ENCODE measurements at regions not wholly inside any gene's neighbourhood (a gene's known extent, or its start where the extent isn't known, plus 50 kb on each side); places are given as distances from the start of the nearest gene placed in this dataset.

GRCh38 chr20:34163307-34163706, 51.3 kb upstream of the EIF2S2 start:
- no peak for TF ChIP-seq JUND (IDR thresholded peaks at IDR 0.05; ENCODE audit: low read depth)
- no peak for DNase-seq (ENCODE audit: low read depth in 1 of 2, low spot score in 1 of 2)
- in situ Hi-C loops (cut with HindIII; ENCODE audit: low pct_unique_long_range_greater_than_20kb, low sequenced_read_pairs): no loop called here

DNA sequence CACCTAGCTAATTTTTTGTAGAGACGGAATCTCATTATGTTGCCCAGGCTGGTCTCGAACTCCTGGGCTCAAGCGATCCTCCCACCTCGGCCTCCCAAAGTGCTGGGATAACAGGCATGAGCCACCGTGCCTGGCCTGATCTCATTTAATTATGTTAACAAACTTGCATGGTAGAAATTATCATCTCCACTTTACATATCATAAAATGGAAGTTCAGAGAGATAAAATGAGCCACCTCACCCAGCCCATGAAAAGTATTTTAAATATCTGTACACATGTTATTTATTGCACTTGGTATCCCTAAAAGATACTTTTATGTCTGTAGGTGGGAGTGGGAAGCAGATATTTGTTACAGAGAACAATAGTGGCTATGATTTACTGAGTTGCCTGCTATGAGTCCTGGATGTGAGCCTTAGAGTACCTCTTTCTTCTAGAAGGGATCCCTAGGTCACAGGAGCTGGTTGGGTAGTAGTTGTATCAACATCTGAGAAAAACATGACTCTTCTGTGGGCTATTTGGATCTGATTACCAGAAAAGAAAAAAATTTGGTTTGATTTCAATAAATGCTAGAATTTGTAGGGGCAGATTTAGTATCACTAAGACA, 52.4 kb upstream of the EIF2S2 start:
- TF ChIP-seq JUND (IDR thresholded peaks at IDR 0.05; ENCODE audit: low read depth): no peak
- DNase-seq (ENCODE audit: low read depth in 1 of 2, low spot score in 1 of 2): no peak
- in situ Hi-C loops (cut with HindIII; ENCODE audit: low pct_unique_long_range_greater_than_20kb, low sequenced_read_pairs): no loop called here

DNA sequence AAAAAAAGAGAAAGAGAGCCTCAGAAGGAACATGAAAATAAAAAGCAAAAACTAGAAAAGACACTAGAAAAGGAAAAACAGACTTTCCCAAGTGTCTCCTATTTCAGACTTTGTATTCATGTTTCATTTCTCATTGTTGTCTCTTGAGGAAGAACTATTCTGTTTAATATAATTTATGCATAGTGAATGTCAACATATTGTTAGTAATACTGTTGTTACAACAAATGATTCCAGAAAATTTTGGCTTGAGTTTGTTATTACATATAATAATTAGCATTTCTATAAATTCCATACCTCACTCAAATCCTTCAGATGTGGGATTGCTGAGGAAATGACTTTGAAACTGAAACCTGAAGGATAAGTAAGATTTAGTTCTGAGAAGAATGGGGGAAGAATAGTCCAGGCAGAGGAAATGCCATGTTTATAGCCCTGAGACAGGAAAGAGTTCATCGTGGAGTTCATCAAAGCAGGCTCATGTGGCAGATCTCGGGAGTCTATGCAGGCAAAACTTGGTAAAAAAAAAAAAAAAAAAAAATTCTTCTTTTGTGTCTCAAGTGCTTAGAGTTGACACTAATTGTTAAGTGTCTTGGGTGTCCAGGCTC, 53.1 kb upstream of the EIF2S2 start:
- in situ Hi-C loops (cut with HindIII; ENCODE audit: low pct_unique_long_range_greater_than_20kb, low sequenced_read_pairs): no loop called here
- TF ChIP-seq JUND (IDR thresholded peaks at IDR 0.05; ENCODE audit: low read depth): no peak
- DNase-seq (ENCODE audit: low read depth in 1 of 2, low spot score in 1 of 2): no peak

DNA sequence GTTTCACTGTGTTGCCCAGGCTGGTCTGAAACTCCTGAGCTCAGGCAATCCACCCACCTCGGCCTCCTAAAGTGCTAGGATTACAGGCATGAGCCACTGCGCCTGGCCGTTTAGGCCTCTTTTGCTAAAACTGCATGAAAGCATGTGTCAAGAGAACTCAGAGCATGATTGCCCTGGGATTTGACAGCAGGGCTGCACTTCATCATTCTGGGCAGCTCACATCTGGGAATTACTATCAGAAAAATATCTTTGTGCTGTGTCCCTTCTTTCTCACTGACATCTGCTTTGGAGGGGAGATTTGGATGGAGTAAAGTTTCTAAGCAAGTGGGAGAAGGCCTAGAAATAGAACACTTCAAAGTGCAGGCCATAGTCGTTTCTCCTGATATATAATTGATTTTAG, 59.6 kb upstream of the EIF2S2 start:
- TF ChIP-seq JUND (IDR thresholded peaks at IDR 0.05; ENCODE audit: low read depth): no peak
- in situ Hi-C loops (cut with HindIII; ENCODE audit: low pct_unique_long_range_greater_than_20kb, low sequenced_read_pairs): no loop called here
- no peak for DNase-seq (ENCODE audit: low read depth in 1 of 2, low spot score in 1 of 2)

GRCh38 chr20:34172926-34173325, 60.9 kb upstream of the EIF2S2 start:
- in situ Hi-C loops (cut with HindIII; ENCODE audit: low pct_unique_long_range_greater_than_20kb, low sequenced_read_pairs): no loop called here
- DNase-seq (ENCODE audit: low read depth in 1 of 2, low spot score in 1 of 2): no peak
- no peak for TF ChIP-seq JUND (IDR thresholded peaks at IDR 0.05; ENCODE audit: low read depth)

DNA sequence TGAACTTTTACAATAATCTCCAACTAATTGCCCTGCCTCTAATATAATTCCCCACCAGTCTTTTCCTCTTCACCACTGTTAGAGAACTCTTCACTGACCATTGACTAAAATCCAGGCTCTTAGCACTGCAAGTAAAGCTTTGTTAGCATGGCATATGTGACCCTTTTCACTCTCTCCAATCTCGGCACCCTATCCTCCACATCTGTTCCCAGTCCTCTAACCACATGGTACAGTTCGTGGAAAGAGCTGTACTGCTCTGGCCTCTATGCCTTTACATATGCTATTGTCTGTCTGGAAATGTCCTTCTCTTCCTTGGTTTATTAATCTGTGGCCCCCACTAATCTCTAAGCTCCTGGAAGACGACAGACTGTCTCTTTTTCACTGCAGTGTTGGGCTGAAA, 63.0 kb upstream of the EIF2S2 start:
- DNase-seq (ENCODE audit: low read depth in 1 of 2, low spot score in 1 of 2): no peak
- no peak for TF ChIP-seq JUND (IDR thresholded peaks at IDR 0.05; ENCODE audit: low read depth)
- in situ Hi-C loops (cut with HindIII; ENCODE audit: low pct_unique_long_range_greater_than_20kb, low sequenced_read_pairs): no loop called here

- DNase-seq (ENCODE audit: low read depth in 1 of 2, low spot score in 1 of 2): no peak
- in situ Hi-C loops (cut with HindIII; ENCODE audit: low pct_unique_long_range_greater_than_20kb, low sequenced_read_pairs): no loop called here
- TF ChIP-seq JUND (IDR thresholded peaks at IDR 0.05; ENCODE audit: low read depth): no peak
These were observed 63.8 kb upstream of the EIF2S2 start for GRCh38 chr20:34175879-34176278.

DNA sequence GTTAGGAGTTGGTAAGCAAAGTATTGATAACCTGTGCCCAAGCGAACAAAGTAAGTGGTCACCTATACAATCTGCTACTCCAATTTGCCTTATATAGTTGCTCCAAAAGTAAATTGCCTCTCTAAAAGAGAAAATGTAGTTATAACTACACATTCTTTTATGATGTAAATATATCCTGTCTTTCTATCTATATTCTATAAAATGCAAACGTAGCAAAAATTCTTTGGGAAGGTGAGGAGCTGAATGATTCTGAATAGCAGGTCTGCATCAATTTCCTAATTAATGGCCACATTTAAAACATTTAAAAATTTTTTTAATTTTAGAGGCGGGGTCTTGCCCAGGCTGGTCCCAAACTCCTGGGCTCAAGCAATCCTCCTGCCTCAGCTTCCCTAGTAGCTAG, 64.2 kb upstream of the ASIP start:
- no peak for TF ChIP-seq JUND (IDR thresholded peaks at IDR 0.05; ENCODE audit: low read depth)
- in situ Hi-C loops (cut with HindIII; ENCODE audit: low pct_unique_long_range_greater_than_20kb, low sequenced_read_pairs): no loop called here
- no peak for DNase-seq (ENCODE audit: low read depth in 1 of 2, low spot score in 1 of 2)

DNA sequence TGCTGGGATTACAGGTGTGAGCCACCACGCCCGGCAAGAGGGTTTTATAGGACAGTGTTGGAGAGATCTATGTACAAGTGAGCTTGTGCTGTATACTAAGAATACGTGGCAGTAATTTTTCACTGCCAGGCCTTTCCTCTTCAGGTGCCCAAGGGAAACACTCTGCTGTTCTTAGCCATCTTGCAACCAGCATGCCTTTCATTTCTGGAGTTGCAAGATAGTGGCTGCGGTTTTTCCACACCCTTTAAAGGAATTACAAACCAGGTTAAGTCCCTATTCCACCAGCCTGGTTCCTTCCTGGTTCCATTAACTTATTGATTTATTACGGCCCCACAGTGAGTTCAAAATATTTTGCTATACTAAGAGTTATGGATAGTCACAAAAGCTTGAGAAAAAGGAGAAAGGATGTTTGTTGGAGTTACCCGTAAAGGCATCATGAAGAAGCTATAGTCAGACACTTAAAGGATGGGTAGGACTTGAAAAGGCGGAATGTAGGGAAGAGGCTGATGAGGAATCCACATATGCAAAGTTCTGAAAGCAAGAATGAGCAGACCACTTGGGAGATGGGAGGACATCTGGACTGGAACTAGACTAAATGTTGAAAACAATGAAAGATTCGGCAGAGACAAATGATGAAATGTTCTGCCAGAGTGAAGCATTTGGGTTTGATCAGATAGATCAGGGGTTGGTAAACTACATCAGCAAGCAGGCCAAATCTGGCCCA, 61.4 kb upstream of the ASIP start:
- TF ChIP-seq JUND (IDR thresholded peaks at IDR 0.05; ENCODE audit: low read depth): no peak
- DNase-seq (ENCODE audit: low read depth in 1 of 2, low spot score in 1 of 2): no peak
- in situ Hi-C loops (cut with HindIII; ENCODE audit: low pct_unique_long_range_greater_than_20kb, low sequenced_read_pairs): no loop called here

DNA sequence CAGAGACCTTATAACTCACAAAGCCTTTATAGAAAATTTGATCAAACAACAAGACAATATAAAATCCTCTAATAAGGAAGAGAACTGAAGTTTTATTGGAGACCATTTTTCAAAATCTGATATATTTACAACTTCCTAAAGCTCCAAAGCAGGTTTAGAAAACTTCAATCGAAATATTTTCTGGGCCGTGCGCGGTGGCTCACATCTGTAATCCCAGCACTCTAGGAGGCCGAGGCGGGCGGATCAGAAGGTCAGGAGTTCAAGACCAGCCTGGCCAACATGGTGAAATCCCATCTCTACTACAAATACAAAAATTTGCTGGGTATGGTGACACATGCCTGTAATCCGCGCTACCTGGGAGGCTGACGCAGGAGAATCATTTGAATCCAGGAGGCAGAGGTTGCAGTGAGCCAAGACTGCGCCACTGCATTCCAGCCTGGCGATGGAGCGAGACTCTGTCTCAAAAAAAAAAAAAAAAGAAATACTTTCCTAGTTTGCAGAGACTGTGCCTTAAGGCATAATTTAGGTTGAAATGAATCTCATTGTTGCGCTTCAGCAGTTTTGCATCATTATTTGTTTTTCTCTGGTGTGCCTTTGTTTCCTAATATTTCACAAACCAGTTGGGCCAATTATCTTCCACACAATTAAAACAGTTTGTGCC, 60.6 kb upstream of the ASIP start:
- DNase-seq (ENCODE audit: low read depth in 1 of 2, low spot score in 1 of 2): peak in 1 of 2 experiments; percentile 28
- no peak for TF ChIP-seq JUND (IDR thresholded peaks at IDR 0.05; ENCODE audit: low read depth)
- in situ Hi-C loops (cut with HindIII; ENCODE audit: low pct_unique_long_range_greater_than_20kb, low sequenced_read_pairs): no loop called here

DNA sequence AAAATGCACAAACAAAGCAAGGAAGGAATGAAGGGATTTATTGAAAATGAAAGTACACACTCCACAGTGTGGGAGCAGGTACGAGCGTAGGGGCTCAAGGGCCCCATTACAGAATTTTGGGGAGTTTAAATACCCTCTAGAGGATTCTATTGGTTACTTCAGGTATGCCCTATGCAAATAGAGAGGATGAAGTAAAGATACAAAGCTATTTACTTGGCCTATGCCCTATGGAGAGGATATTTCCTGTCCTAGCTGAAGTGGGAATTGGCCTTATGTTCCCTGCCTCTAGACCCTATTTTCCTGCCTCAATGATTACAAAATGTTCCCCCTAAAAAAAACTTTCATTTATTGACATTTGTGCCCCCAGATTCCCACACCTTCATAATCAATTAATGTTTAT, 59.7 kb upstream of the ASIP start:
- no peak for DNase-seq (ENCODE audit: low read depth in 1 of 2, low spot score in 1 of 2)
- in situ Hi-C loops (cut with HindIII; ENCODE audit: low pct_unique_long_range_greater_than_20kb, low sequenced_read_pairs): no loop called here
- TF ChIP-seq JUND (IDR thresholded peaks at IDR 0.05; ENCODE audit: low read depth): no peak

GRCh38 chr20:34185766-34186620, 55.2 kb upstream of the ASIP start:
- no peak for TF ChIP-seq JUND (IDR thresholded peaks at IDR 0.05; ENCODE audit: low read depth)
- in situ Hi-C loops (cut with HindIII; ENCODE audit: low pct_unique_long_range_greater_than_20kb, low sequenced_read_pairs): no loop called here
- no peak for DNase-seq (ENCODE audit: low read depth in 1 of 2, low spot score in 1 of 2)

All from T47D (cell line).